VCaP (cell line): ENCODE measurements at regions not wholly inside any gene's neighbourhood (a gene's known extent, or its start where the extent isn't known, plus 50 kb on each side); places are given as distances from the start of the nearest gene placed in this dataset.
"Not testable (repeated sequence)": the region's sequence is repeated elsewhere in the genome, so short reads cannot be mapped to it uniquely, and the experiment has no call there.

Experiments used
- H3K27ac ChIP-seq: fragments of 450-650 bp; 2 replicates; pipeline ENCODE4 v1.5.1; 2017
- CTCF ChIP-seq: fragments of 450-650 bp; conservative IDR thresholded peaks from 2 replicates; pipeline ENCODE4 v1.5.1; 2017; ENCODE audit warnings: mild to moderate bottlenecking, moderate library complexity

- no peak overlapping the region for H3K27ac ChIP-seq
- TF ChIP-seq CTCF: no peak
These were observed 1277.9 kb downstream of the ROBO2 start for GRCh38 chr3:78317774-78318173.

- H3K27ac ChIP-seq: no peak overlapping the region
- no peak for TF ChIP-seq CTCF
These were observed 1282.9 kb downstream of the ROBO2 start for GRCh38 chr3:78322780-78323179.

- H3K27ac ChIP-seq: no peak overlapping the region
- TF ChIP-seq CTCF: no peak
These were observed 1297.9 kb downstream of the ROBO2 start for GRCh38 chr3:78337801-78338211.

GRCh38 chr3:78338405-78338804, 1298.5 kb downstream of the ROBO2 start:
- no peak for TF ChIP-seq CTCF
- no peak overlapping the region for H3K27ac ChIP-seq

GRCh38 chr3:78343221-78343620, 1303.3 kb downstream of the ROBO2 start:
- TF ChIP-seq CTCF: no peak
- no peak overlapping the region for H3K27ac ChIP-seq

- H3K27ac ChIP-seq: not testable (repeated sequence)
These were observed 1304.4 kb downstream of the ROBO2 start for GRCh38 chr3:78344267-78344666.

GRCh38 chr3:78344918-78345317, 1305.0 kb downstream of the ROBO2 start:
- H3K27ac ChIP-seq: no peak overlapping the region
- no peak for TF ChIP-seq CTCF

GRCh38 chr3:78347176-78347575, 1307.3 kb downstream of the ROBO2 start:
- no peak for TF ChIP-seq CTCF
- no peak overlapping the region for H3K27ac ChIP-seq
